ENCODE measurements at regions not wholly inside any gene's neighbourhood (a gene's known extent, or its start where the extent isn't known, plus 50 kb on each side); places are given as distances from the start of the nearest gene placed in this dataset.

GRCh38 chr9:1331546-1332038, 281.4 kb downstream of the DMRT2 start:
- no peak for DNase-seq (ENCODE audit: low read depth)

GRCh38 chr9:1332156-1332555, 282.0 kb downstream of the DMRT2 start:
- DNase-seq (ENCODE audit: low read depth), result no peak

GRCh38 chr9:1335174-1335573, 285.0 kb downstream of the DMRT2 start:
- DNase-seq (ENCODE audit: low read depth), result no peak

GRCh38 chr9:1337169-1337568, 287.0 kb downstream of the DMRT2 start:
- DNase-seq (ENCODE audit: low read depth), result no peak

GRCh38 chr9:1340390-1340789, 290.2 kb downstream of the DMRT2 start:
- DNase-seq (ENCODE audit: low read depth), result no peak

GRCh38 chr9:1353291-1353690, 303.1 kb downstream of the DMRT2 start:
- no peak for DNase-seq (ENCODE audit: low read depth)

GRCh38 chr9:1354086-1354485, 303.9 kb downstream of the DMRT2 start:
- DNase-seq (ENCODE audit: low read depth), result no peak

GRCh38 chr9:1354606-1355005, 304.4 kb downstream of the DMRT2 start:
- no peak for DNase-seq (ENCODE audit: low read depth)

GRCh38 chr9:1355656-1356055, 305.5 kb downstream of the DMRT2 start:
- DNase-seq (ENCODE audit: low read depth), result no peak

GRCh38 chr9:1362845-1363244, 312.7 kb downstream of the DMRT2 start:
- DNase-seq (ENCODE audit: low read depth), result no peak

- DNase-seq (ENCODE audit: low read depth), result no peak
Measured at GRCh38 chr9:1366276-1366675, 316.1 kb downstream of the DMRT2 start.

- no peak for DNase-seq (ENCODE audit: low read depth)
Measured at GRCh38 chr9:1369297-1369696, 319.1 kb downstream of the DMRT2 start.

GRCh38 chr9:1373445-1373844, 323.3 kb downstream of the DMRT2 start:
- no peak for DNase-seq (ENCODE audit: low read depth)

- DNase-seq (ENCODE audit: low read depth), result no peak
Measured at GRCh38 chr9:1383899-1384455, 333.8 kb downstream of the DMRT2 start.

GRCh38 chr9:1384816-1385215, 334.7 kb downstream of the DMRT2 start:
- DNase-seq (ENCODE audit: low read depth), result no peak

- DNase-seq (ENCODE audit: low read depth), result no peak
Measured at GRCh38 chr9:1386420-1386819, 336.3 kb downstream of the DMRT2 start.

- DNase-seq (ENCODE audit: low read depth), result no peak
Measured at GRCh38 chr9:1388216-1388615, 338.1 kb downstream of the DMRT2 start.

GRCh38 chr9:1400983-1401382, 350.8 kb downstream of the DMRT2 start:
- DNase-seq (ENCODE audit: low read depth), result no peak

GRCh38 chr9:1404940-1405339, 354.8 kb downstream of the DMRT2 start:
- no peak for DNase-seq (ENCODE audit: low read depth)

- DNase-seq (ENCODE audit: low read depth), result no peak
Measured at GRCh38 chr9:1411826-1412225, 361.7 kb downstream of the DMRT2 start.

GRCh38 chr9:1414711-1415131, 364.6 kb downstream of the DMRT2 start:
- DNase-seq (ENCODE audit: low read depth), result no peak

- no peak for DNase-seq (ENCODE audit: low read depth)
Measured at GRCh38 chr9:1415146-1415545, 365.0 kb downstream of the DMRT2 start.

- DNase-seq (ENCODE audit: low read depth), result no peak
Measured at GRCh38 chr9:1416261-1416660, 366.1 kb downstream of the DMRT2 start.

- DNase-seq (ENCODE audit: low read depth), result no peak
Measured at GRCh38 chr9:1421436-1421835, 371.3 kb downstream of the DMRT2 start.

- DNase-seq (ENCODE audit: low read depth), result no peak
Measured at GRCh38 chr9:1427875-1428274, 377.7 kb downstream of the DMRT2 start.

Data from T follicular helper cell (primary cell).